ENCODE measurements at regions not wholly inside any gene's neighbourhood (a gene's known extent, or its start where the extent isn't known, plus 50 kb on each side); places are given as distances from the start of the nearest gene placed in this dataset.

- no peak overlapping the region for H2AFZ ChIP-seq (ENCODE audit: low read length)
- no peaks in the 10 kb centered on the region for H3K4me1 ChIP-seq (ENCODE audit: insufficient read depth, low read length)
- H4K20me1 ChIP-seq (ENCODE audit: low read length): no peaks in the 10 kb centered on the region
- H3K9me3 ChIP-seq (ENCODE audit: low read length): no peaks in the 10 kb centered on the region
- H3F3A ChIP-seq (ENCODE audit: low read length, unreplicated experiment): no peaks in the 10 kb centered on the region
- no peak for TF ChIP-seq EZH2phosphoT487 (IDR thresholded peaks at IDR 0.05; ENCODE audit: borderline replicate concordance, low read length)
- TF ChIP-seq EZH2 (IDR thresholded peaks at IDR 0.05; ENCODE audit: low read length, unreplicated experiment): no peak
- TF ChIP-seq, protein P1, sequence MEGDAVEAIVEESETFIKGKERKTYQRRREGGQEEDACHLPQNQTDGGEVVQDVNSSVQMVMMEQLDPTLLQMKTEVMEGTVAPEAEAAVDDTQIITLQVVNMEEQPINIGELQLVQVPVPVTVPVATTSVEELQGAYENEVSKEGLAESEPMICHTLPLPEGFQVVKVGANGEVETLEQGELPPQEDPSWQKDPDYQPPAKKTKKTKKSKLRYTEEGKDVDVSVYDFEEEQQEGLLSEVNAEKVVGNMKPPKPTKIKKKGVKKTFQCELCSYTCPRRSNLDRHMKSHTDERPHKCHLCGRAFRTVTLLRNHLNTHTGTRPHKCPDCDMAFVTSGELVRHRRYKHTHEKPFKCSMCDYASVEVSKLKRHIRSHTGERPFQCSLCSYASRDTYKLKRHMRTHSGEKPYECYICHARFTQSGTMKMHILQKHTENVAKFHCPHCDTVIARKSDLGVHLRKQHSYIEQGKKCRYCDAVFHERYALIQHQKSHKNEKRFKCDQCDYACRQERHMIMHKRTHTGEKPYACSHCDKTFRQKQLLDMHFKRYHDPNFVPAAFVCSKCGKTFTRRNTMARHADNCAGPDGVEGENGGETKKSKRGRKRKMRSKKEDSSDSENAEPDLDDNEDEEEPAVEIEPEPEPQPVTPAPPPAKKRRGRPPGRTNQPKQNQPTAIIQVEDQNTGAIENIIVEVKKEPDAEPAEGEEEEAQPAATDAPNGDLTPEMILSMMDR (conservative IDR thresholded peaks at IDR 0.05; ENCODE audit: low read depth, low read length): no peak
- H3K27ac ChIP-seq (ENCODE audit: low read length): no peak overlapping the region
- intact Hi-C loops (cut with micrococcal nuclease): no loop called here
- no TSS peak for BruUV-seq (replicated peaks)
- H3K27me3 ChIP-seq (ENCODE audit: low read length): no peaks in the 10 kb centered on the region
- no peaks in the 10 kb centered on the region for H3K36me3 ChIP-seq (ENCODE audit: low read depth, low read length)
- no peaks in the 10 kb centered on the region for H3K79me2 ChIP-seq (ENCODE audit: low read length)
- ATAC-seq: no peak
- no peak overlapping the region for H3K9ac ChIP-seq (ENCODE audit: low read length)
- no peaks in the 10 kb centered on the region for H3K9me2 ChIP-seq (replicated peaks; ENCODE audit: low read length)
- H3K4me3 ChIP-seq (ENCODE audit: low read length): no peak overlapping the region
- H3K4me2 ChIP-seq (ENCODE audit: low read length): no peak overlapping the region
- CTCF ChIA-PET: no interaction called here
- DNase-seq: no peak
- POLR2A ChIA-PET (ENCODE audit: unreplicated experiment): no interaction called here
These were observed 140.6 kb upstream of the SAMSN1 start for GRCh38 chr21:14686466-14687267.

GRCh38 chr21:14685568-14685967, 139.5 kb upstream of the SAMSN1 start:
- Histone ChIP-seq H3K36me3 (ENCODE audit: low read depth, low read length) (no peaks in the 10 kb centered on the region), H3K9me3 (ENCODE audit: low read length) (no peaks in the 10 kb centered on the region), H4K20me1 (ENCODE audit: low read length) (no peaks in the 10 kb centered on the region), H3K9me2 (replicated peaks; ENCODE audit: low read length) (no peaks in the 10 kb centered on the region), H3K9ac (ENCODE audit: low read length) (no peak overlapping the region), H3F3A (ENCODE audit: low read length, unreplicated experiment) (no peaks in the 10 kb centered on the region), H3K4me2 (ENCODE audit: low read length) (no peak overlapping the region), H3K79me2 (ENCODE audit: low read length) (no peaks in the 10 kb centered on the region), H2AFZ (ENCODE audit: low read length) (no peak overlapping the region), H3K4me3 (ENCODE audit: low read length) (no peak overlapping the region), H3K4me1 (ENCODE audit: insufficient read depth, low read length) (no peaks in the 10 kb centered on the region), H3K27ac (ENCODE audit: low read length) (no peak overlapping the region), H3K27me3 (ENCODE audit: low read length) (no peaks in the 10 kb centered on the region)
- no TSS peak for BruUV-seq (replicated peaks)
- ATAC-seq: no peak
- no peak for DNase-seq
- TF ChIP-seq, protein P1 (conservative IDR thresholded peaks at IDR 0.05; ENCODE audit: low read depth, low read length): no peak
- no peak for TF ChIP-seq EZH2 (IDR thresholded peaks at IDR 0.05; ENCODE audit: low read length, unreplicated experiment)
- TF ChIP-seq EZH2phosphoT487 (IDR thresholded peaks at IDR 0.05; ENCODE audit: borderline replicate concordance, low read length): no peak
- intact Hi-C loops (cut with micrococcal nuclease): no loop called here
- CTCF ChIA-PET: interaction anchor here (0.7 kb wide), 1 partner anchor 868 kb away, joined by 4 read pairs; no protein-coding TSS in a partner anchor
- POLR2A ChIA-PET (ENCODE audit: unreplicated experiment): no interaction called here

GRCh38 chr21:14684071-14684470, 138.0 kb upstream of the SAMSN1 start:
- H3K27ac ChIP-seq (ENCODE audit: low read length): no peak overlapping the region
- no TSS peak for BruUV-seq (replicated peaks)
- ATAC-seq: no peak
- H3K4me3 ChIP-seq (ENCODE audit: low read length): no peak overlapping the region
- H3K27me3 ChIP-seq (ENCODE audit: low read length): no peaks in the 10 kb centered on the region
- H2AFZ ChIP-seq (ENCODE audit: low read length): no peak overlapping the region
- no peaks in the 10 kb centered on the region for H4K20me1 ChIP-seq (ENCODE audit: low read length)
- no peaks in the 10 kb centered on the region for H3K9me3 ChIP-seq (ENCODE audit: low read length)
- CTCF ChIA-PET: no interaction called here
- no peaks in the 10 kb centered on the region for H3F3A ChIP-seq (ENCODE audit: low read length, unreplicated experiment)
- no peaks in the 10 kb centered on the region for H3K36me3 ChIP-seq (ENCODE audit: low read depth, low read length)
- TF ChIP-seq, protein P1 (conservative IDR thresholded peaks at IDR 0.05; ENCODE audit: low read depth, low read length): no peak
- TF ChIP-seq EZH2 (IDR thresholded peaks at IDR 0.05; ENCODE audit: low read length, unreplicated experiment) (no peak), EZH2phosphoT487 (IDR thresholded peaks at IDR 0.05; ENCODE audit: borderline replicate concordance, low read length) (no peak)
- H3K4me2 ChIP-seq (ENCODE audit: low read length): no peak overlapping the region
- no peak overlapping the region for H3K9ac ChIP-seq (ENCODE audit: low read length)
- H3K79me2 ChIP-seq (ENCODE audit: low read length): no peaks in the 10 kb centered on the region
- no peaks in the 10 kb centered on the region for H3K9me2 ChIP-seq (replicated peaks; ENCODE audit: low read length)
- intact Hi-C loops (cut with micrococcal nuclease): no loop called here
- DNase-seq: no peak
- no peaks in the 10 kb centered on the region for H3K4me1 ChIP-seq (ENCODE audit: insufficient read depth, low read length)
- POLR2A ChIA-PET (ENCODE audit: unreplicated experiment): no interaction called here
